HG03457 (cell line): ENCODE measurements at regions not wholly inside any gene's neighbourhood (a gene's known extent, or its start where the extent isn't known, plus 50 kb on each side); places are given as distances from the start of the nearest gene placed in this dataset.

Source experiments
- ATAC-seq: cut with Tn5 transposase; IDR thresholded peaks from one replicate; pipeline ENCODE4 v1.9.1; 2021; ENCODE audit warnings: moderate number of reproducible peaks; ENCODE audit not compliant: unreplicated experiment

GRCh38 chr2:217538719-217539118, 464.1 kb downstream of the TNS1 start:
- ATAC-seq: no peak

DNA sequence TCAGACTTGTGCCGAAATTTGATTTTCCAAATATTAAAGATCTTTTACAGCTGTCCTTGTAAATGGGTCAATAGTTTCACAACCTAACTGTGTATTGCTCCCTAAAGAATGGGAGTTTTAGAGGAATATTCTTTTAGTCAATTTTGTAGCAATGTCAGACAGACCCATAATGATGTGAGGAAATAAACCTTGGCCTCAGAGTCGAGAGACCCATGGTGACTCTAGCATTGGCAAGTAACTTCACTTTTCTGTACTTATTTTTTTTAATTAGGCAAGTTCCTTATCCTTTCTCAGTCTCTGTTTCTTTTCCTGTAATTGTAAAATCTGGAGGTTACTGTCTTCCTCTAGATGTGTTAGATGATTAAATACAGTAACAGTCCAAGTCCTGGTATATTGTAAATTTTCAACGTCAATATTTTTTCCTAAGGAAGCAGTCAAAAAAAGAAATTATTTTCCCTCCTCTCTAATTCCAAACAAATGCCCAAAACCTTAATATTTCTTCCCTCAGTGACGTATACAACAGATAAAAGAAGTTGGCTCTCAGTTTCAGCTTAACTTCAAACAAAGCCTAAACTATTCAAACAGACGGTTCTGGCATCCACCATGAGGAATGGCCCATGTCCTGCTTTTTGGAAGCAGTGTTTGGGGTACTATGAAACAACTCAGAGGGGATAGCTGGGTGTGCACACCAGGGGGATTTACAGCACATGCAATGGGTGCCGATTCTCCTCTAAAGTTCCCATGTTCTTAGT, 466.7 kb downstream of the TNS1 start:
- ATAC-seq: no peak

- ATAC-seq: no peak
Observed at GRCh38 chr2:217530392-217531090, 472.3 kb downstream of the TNS1 start.

- ATAC-seq: no peak
Observed at GRCh38 chr2:217529271-217529670, 473.5 kb downstream of the TNS1 start.

DNA sequence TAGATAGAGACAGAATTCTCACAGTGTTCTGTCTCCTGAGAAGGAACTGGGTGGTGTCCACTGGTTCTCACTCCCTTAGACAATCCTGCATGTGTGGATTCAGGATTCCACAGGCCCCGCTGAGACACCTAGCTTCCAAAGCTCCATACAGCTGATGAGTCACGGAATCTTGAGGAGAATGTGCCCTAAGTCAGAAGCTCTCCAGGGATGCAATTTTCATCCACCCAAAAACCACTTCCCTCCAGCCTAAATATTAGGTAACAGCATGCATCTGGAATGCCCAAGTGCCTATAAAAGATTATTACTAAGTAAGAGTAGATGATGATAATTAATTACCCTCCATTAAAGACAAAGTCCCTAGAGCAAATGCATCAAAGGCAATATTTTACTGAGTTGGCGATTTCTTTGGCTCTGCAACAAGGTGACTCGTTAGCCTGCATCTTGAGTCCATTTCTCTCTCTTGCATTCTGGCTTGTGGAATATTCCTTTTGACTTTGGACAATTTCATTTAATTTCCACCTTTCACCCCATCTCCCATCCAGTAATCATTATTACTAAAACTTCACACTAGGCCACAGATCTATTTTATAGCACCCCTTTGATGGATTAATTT, 475.1 kb downstream of the TNS1 start:
- no peak for ATAC-seq

DNA sequence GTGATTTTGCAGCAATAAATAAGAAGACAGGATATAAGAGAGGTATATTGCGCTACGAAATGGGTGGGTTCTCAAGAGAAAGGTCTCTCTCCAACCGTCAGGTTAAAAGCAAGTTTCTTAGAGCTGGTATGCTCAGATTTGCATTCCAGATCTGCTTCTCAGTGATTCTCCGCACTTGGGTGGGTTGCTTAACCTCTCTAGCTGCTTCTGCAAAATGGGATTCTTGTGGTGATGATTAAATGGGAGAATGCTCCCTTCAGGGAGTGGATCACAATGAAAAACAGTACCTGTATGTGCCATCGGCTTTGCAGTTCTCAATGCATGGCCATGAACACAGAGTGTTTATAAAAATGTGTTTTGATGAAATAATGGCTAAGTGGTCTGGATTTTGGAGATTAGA, 477.7 kb downstream of the TNS1 start:
- no peak for ATAC-seq

GRCh38 chr2:217523286-217523685, 479.5 kb downstream of the TNS1 start:
- no peak for ATAC-seq

GRCh38 chr2:217521820-217522219, 481.0 kb downstream of the TNS1 start:
- ATAC-seq: no peak

- no peak for ATAC-seq
Observed at GRCh38 chr2:217520356-217521010, 482.3 kb downstream of the TNS1 start.

GRCh38 chr2:217517402-217517801, 485.4 kb downstream of the TNS1 start:
- no peak for ATAC-seq

- no peak for ATAC-seq
Observed at GRCh38 chr2:217515615-217516309, 487.0 kb downstream of the TNS1 start.

GRCh38 chr2:217513258-217513657, 489.5 kb downstream of the TNS1 start:
- ATAC-seq: no peak

GRCh38 chr2:217512728-217513127, 490.1 kb downstream of the TNS1 start:
- ATAC-seq: no peak

- no peak for ATAC-seq
Observed at GRCh38 chr2:217512259-217512658, 490.5 kb downstream of the TNS1 start.

GRCh38 chr2:217511850-217512249, 490.9 kb downstream of the TNS1 start:
- no peak for ATAC-seq

DNA sequence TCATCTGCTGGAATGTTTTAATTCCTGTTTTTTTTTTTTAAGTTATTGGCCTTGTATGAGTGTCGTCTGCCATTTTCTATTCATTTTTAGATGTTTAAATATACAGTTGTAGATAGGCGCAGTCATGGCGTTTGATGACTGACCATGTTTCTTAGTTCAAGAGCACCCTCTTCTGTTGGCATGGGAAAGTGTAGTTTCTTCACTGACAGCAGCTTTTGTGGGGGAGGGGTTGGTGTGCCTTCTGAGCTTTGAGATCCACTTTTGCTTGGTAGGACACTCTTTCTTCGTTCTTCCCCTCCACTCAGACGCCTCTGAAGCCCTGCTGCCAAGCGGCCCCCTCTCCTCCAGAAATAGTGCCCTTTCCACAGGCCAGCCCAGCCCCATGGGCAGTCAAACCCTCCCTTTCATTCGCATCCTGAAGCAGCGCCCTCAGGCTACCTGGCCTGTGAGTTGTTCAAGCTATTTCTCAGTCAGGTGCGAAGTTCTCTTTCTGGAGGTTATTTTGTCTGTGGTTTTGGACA, 492.0 kb downstream of the TNS1 start:
- no peak for ATAC-seq

- no peak for ATAC-seq
Observed at GRCh38 chr2:217505303-217505702, 497.5 kb downstream of the TNS1 start.

- no peak for ATAC-seq
Observed at GRCh38 chr2:217501887-217502286, 500.9 kb downstream of the TNS1 start.

GRCh38 chr2:217497843-217498377, 504.9 kb downstream of the TNS1 start:
- ATAC-seq: no peak

GRCh38 chr2:217494557-217494956, 508.2 kb downstream of the TNS1 start:
- ATAC-seq: no peak
